ENCODE measurements at regions not wholly inside any gene's neighbourhood (a gene's known extent, or its start where the extent isn't known, plus 50 kb on each side); places are given as distances from the start of the nearest gene placed in this dataset.

DNA sequence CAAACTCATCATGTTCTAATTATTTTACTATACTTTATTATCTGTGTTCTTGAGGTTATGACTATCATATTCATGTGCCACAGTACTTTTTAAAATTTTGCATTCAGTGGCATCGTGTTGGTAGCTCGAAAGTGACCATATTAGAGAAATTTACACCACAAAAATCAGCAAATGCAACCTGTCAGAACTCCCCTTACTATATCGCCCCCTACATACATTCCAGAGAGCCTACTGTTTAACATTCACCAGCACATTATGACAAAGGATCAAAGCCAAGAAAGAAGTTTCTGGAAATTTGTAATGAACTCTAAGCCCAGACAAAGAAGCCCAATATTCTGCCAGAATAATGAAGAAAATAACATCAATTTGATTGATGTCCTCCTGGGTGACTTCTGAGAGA, 909.3 kb downstream of the LTN1 start:
- no peak overlapping the region for H3K4me3 Mint-ChIP-seq
- peaks cover 18% of the 10 kb centered on the region for H3K9me3 Mint-ChIP-seq
- no peaks in the 10 kb centered on the region for H3K27me3 Mint-ChIP-seq (ENCODE audit: low read depth)
- H3K27ac Mint-ChIP-seq (ENCODE audit: unreplicated experiment), result no peak overlapping the region
- TF ChIP-seq, protein P1, sequence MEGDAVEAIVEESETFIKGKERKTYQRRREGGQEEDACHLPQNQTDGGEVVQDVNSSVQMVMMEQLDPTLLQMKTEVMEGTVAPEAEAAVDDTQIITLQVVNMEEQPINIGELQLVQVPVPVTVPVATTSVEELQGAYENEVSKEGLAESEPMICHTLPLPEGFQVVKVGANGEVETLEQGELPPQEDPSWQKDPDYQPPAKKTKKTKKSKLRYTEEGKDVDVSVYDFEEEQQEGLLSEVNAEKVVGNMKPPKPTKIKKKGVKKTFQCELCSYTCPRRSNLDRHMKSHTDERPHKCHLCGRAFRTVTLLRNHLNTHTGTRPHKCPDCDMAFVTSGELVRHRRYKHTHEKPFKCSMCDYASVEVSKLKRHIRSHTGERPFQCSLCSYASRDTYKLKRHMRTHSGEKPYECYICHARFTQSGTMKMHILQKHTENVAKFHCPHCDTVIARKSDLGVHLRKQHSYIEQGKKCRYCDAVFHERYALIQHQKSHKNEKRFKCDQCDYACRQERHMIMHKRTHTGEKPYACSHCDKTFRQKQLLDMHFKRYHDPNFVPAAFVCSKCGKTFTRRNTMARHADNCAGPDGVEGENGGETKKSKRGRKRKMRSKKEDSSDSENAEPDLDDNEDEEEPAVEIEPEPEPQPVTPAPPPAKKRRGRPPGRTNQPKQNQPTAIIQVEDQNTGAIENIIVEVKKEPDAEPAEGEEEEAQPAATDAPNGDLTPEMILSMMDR (conservative IDR thresholded peaks at IDR 0.05), result no peak
- DNase-seq (ENCODE audit: low read depth, low spot score), result no peak
- no peaks in the 10 kb centered on the region for H3K36me3 Mint-ChIP-seq (ENCODE audit: low read depth)
- peaks cover 5% of the 10 kb centered on the region for H3K4me1 Mint-ChIP-seq

DNA sequence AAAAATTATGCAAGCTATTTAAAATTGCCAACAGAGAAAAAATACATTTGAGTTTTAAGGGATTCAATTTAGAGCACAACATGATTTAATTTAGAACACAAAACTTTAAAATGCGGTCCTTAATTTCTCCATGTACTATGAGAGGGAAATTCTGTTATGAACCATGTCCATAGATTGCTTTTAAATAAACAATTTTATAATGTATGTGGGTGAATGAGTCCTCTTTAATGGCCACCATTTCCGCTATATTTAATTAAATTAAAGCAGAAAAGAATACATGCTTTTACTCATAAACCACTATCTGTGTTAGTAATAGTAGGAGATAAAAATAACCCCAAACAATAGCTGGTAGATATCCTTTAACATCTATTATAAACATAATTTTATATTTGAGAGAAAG, 914.6 kb downstream of the LTN1 start:
- no peaks in the 10 kb centered on the region for H3K36me3 Mint-ChIP-seq (ENCODE audit: low read depth)
- H3K4me1 Mint-ChIP-seq, result peaks cover 5% of the 10 kb centered on the region
- no peaks in the 10 kb centered on the region for H3K27me3 Mint-ChIP-seq (ENCODE audit: low read depth)
- DNase-seq (ENCODE audit: low read depth, low spot score), result no peak
- H3K4me3 Mint-ChIP-seq, result no peak overlapping the region
- H3K27ac Mint-ChIP-seq (ENCODE audit: unreplicated experiment), result no peak overlapping the region
- peaks cover 2% of the 10 kb centered on the region for H3K9me3 Mint-ChIP-seq
- TF ChIP-seq, protein P1 (conservative IDR thresholded peaks at IDR 0.05), result no peak

DNA sequence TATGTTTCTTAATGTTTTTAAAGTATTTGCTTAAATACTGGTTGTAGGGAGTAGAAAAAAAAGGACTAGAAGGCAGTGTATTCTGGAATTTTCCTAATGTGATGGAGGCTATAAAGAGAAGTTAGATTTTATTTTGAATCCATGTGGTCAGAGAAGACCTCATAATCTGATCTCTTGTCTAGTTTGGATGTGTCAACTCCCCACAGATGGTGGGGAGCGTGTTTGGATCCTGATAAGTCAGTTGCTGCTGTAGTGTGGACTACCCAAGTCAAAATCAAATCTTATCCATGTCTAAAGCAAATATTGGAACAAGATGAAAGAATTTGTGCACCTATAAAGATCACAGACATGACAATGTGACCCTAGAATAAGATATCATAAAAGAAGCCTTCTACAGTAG, 918.0 kb downstream of the LTN1 start:
- peaks cover 4% of the 10 kb centered on the region for H3K9me3 Mint-ChIP-seq
- TF ChIP-seq, protein P1 (conservative IDR thresholded peaks at IDR 0.05), result no peak
- DNase-seq (ENCODE audit: low read depth, low spot score), result no peak
- peaks cover 5% of the 10 kb centered on the region for H3K4me1 Mint-ChIP-seq
- H3K36me3 Mint-ChIP-seq (ENCODE audit: low read depth), result no peaks in the 10 kb centered on the region
- no peak overlapping the region for H3K27ac Mint-ChIP-seq (ENCODE audit: unreplicated experiment)
- no peaks in the 10 kb centered on the region for H3K27me3 Mint-ChIP-seq (ENCODE audit: low read depth)
- no peak overlapping the region for H3K4me3 Mint-ChIP-seq

DNA sequence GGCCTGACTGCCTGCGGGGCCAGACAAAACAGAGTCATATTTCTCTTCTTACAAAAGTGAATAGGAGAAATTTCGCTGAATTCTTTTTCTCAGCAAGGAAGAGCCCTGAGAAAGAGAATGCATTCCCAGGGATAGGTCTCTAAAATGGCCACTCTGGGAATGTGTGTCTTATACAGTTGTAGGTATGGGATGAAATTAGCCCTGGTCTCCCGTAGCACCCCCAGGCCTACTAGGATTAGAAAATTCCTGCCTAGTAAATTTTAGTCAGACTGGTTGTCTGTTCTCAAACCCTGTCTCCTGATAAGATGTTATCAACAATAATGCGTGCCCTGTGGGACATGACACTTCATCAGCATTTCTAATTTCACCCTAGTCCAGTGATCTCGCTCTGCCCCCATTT, 920.1 kb downstream of the LTN1 start:
- no peak for DNase-seq (ENCODE audit: low read depth, low spot score)
- Mint-ChIP-seq H3K27ac (ENCODE audit: unreplicated experiment) (no peak overlapping the region), H3K4me1 (no peaks in the 10 kb centered on the region), H3K4me3 (no peak overlapping the region), H3K36me3 (ENCODE audit: low read depth) (no peaks in the 10 kb centered on the region), H3K27me3 (ENCODE audit: low read depth) (no peaks in the 10 kb centered on the region), H3K9me3 (peaks cover 4% of the 10 kb centered on the region)
- TF ChIP-seq, protein P1 (conservative IDR thresholded peaks at IDR 0.05), result no peak

DNA sequence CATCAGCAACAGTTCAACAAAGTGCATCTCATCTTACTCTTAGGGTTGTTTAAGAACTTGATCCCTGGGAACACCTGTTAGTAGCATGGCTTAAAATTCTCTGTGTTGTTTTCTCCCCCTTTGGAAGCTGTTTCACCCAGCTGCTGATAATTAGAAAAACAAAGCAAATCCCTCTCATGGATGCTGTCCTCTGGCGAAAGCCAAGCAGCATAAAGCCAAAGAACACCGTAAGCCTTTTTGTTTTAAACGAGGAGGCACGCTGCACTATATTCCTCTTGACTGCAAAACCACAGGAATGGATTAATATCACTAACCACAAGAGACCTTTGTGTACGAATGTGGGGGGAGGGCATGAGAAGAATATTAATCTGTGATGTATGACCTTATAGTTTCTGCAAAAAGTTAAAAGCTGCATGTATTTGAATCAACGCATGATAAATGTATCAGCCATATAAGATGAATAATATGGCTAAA, 923.2 kb downstream of the LTN1 start:
- no peaks in the 10 kb centered on the region for H3K27me3 Mint-ChIP-seq (ENCODE audit: low read depth)
- no peaks in the 10 kb centered on the region for H3K36me3 Mint-ChIP-seq (ENCODE audit: low read depth)
- no peak overlapping the region for H3K27ac Mint-ChIP-seq (ENCODE audit: unreplicated experiment)
- peaks cover 4% of the 10 kb centered on the region for H3K9me3 Mint-ChIP-seq
- H3K4me3 Mint-ChIP-seq, result no peak overlapping the region
- DNase-seq (ENCODE audit: low read depth, low spot score), result no peak
- H3K4me1 Mint-ChIP-seq, result no peaks in the 10 kb centered on the region
- TF ChIP-seq, protein P1 (conservative IDR thresholded peaks at IDR 0.05), result no peak

Data from neural crest cell (in vitro differentiated cells).